Osteocyte (in vitro differentiated cells): ENCODE measurements at regions not wholly inside any gene's neighbourhood (a gene's known extent, or its start where the extent isn't known, plus 50 kb on each side); places are given as distances from the start of the nearest gene placed in this dataset.
A peak's percentile ranks its signal among the peaks of the same experiment; 100 is the strongest.

Source experiments
- DNase-seq: peaks from one replicate; pipeline ENCODE4 v3.0.0; 2021; ENCODE audit warnings: mixed read lengths; ENCODE audit not compliant: unreplicated experiment; ENCODE audit errors: extremely low spot score
- H3K27ac Mint-ChIP-seq: one replicate; pipeline ENCODE4 v1.8.0; 2021; ENCODE audit warnings: mild to moderate bottlenecking, mixed read lengths; ENCODE audit not compliant: unreplicated experiment
- H3K27me3 Mint-ChIP-seq: one replicate; pipeline ENCODE4 v1.8.0; 2021; ENCODE audit warnings: mixed read lengths; ENCODE audit not compliant: unreplicated experiment
- H3K36me3 Mint-ChIP-seq: one replicate; pipeline ENCODE4 v1.8.0; 2021; ENCODE audit warnings: mixed read lengths; ENCODE audit not compliant: unreplicated experiment
- H3K4me1 Mint-ChIP-seq: one replicate; pipeline ENCODE4 v1.8.0; 2021; ENCODE audit warnings: mixed read lengths; ENCODE audit not compliant: unreplicated experiment
- H3K4me3 Mint-ChIP-seq: one replicate; pipeline ENCODE4 v1.8.0; 2021; ENCODE audit warnings: mild to moderate bottlenecking, moderate library complexity, mixed read lengths; ENCODE audit not compliant: unreplicated experiment
- H3K9me3 Mint-ChIP-seq: one replicate; pipeline ENCODE4 v1.8.0; 2021; ENCODE audit warnings: mixed read lengths; ENCODE audit not compliant: unreplicated experiment
- TF ChIP-seq, protein P1 (sequence below): fragments of 200-600 bp; sonication (generic); IDR thresholded peaks from 2 replicates; pipeline ENCODE4 v1.5.0; 2021; ENCODE audit warnings: antibody characterized with exemption, mild to moderate bottlenecking, moderate library complexity

GRCh38 chr13:26977541-26977940, 194.1 kb downstream of the USP12 start:
- H3K27me3 Mint-ChIP-seq, result peaks cover 48% of the 10 kb centered on the region
- no peaks in the 10 kb centered on the region for H3K36me3 Mint-ChIP-seq
- no peaks in the 10 kb centered on the region for H3K9me3 Mint-ChIP-seq
- TF ChIP-seq, protein P1, sequence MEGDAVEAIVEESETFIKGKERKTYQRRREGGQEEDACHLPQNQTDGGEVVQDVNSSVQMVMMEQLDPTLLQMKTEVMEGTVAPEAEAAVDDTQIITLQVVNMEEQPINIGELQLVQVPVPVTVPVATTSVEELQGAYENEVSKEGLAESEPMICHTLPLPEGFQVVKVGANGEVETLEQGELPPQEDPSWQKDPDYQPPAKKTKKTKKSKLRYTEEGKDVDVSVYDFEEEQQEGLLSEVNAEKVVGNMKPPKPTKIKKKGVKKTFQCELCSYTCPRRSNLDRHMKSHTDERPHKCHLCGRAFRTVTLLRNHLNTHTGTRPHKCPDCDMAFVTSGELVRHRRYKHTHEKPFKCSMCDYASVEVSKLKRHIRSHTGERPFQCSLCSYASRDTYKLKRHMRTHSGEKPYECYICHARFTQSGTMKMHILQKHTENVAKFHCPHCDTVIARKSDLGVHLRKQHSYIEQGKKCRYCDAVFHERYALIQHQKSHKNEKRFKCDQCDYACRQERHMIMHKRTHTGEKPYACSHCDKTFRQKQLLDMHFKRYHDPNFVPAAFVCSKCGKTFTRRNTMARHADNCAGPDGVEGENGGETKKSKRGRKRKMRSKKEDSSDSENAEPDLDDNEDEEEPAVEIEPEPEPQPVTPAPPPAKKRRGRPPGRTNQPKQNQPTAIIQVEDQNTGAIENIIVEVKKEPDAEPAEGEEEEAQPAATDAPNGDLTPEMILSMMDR, result no peak
- no peak for DNase-seq
- H3K4me1 Mint-ChIP-seq, result no peaks in the 10 kb centered on the region
- H3K4me3 Mint-ChIP-seq, result no peak overlapping the region
- H3K27ac Mint-ChIP-seq, result no peak overlapping the region

DNA sequence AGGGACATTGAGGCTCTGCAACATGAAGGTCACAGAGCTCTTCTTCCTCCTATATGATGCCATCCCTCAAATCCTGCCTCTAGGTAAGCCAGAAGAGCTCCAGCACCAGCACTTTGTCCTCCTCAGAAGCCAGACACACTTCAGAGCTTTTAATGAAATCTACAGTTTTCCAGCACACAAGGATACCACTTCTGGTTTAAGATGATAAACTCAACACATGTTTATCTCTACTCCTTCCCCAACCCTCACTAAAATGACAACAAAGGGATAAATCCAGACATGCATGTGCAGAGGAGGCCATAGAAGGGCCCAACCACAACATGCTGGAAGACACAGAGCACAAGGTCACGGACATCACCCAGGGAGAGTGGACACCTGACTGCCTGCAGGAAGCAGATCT, 195.3 kb downstream of the USP12 start:
- Mint-ChIP-seq H3K4me1 (no peaks in the 10 kb centered on the region), H3K27me3 (peaks cover 48% of the 10 kb centered on the region), H3K9me3 (no peaks in the 10 kb centered on the region), H3K27ac (no peak overlapping the region), H3K36me3 (no peaks in the 10 kb centered on the region), H3K4me3 (no peak overlapping the region)
- TF ChIP-seq, protein P1, result no peak
- DNase-seq, result no peak

DNA sequence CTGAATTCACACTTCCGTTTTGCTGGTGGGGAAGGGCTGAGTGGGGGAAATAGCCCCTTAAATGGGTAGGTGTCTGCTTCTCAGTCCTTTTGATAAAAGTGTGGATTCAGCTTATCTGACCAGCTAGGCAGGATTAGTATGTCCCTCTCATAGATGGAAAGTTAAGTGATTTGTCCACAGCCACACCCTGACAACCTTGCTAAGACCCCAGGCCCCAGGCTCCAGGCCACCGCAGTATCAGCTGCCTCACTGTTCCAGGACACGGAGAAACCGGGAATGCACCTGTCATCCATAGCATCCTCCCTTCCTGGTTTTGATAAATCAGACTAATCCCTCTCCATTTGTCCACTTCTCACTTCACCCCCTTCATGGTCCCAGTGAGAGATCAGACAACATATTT, 197.7 kb downstream of the USP12 start:
- H3K27me3 Mint-ChIP-seq, result peaks cover 35% of the 10 kb centered on the region
- H3K27ac Mint-ChIP-seq, result no peak overlapping the region
- H3K4me3 Mint-ChIP-seq, result no peak overlapping the region
- H3K9me3 Mint-ChIP-seq, result no peaks in the 10 kb centered on the region
- H3K4me1 Mint-ChIP-seq, result no peaks in the 10 kb centered on the region
- no peak for DNase-seq
- TF ChIP-seq, protein P1, result no peak
- H3K36me3 Mint-ChIP-seq, result no peaks in the 10 kb centered on the region

DNA sequence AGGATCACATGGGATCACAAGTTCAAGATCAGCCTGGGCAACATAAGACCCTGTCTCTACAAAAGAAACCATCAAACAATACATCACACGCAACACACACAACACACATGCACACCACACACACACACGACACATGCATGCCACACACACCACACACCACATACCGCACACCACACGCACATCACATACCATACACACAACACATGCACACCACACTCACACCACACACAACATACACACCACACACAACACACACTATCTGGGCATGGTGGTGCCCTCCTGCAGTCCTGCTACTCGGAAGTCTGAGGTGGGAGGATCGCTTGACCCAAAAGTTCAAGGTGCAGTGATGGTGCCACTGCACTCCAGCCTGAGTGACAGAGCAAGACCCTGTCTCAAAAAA, 198.3 kb downstream of the USP12 start:
- peaks cover 29% of the 10 kb centered on the region for H3K27me3 Mint-ChIP-seq
- no peak for DNase-seq
- no peak overlapping the region for H3K27ac Mint-ChIP-seq
- H3K36me3 Mint-ChIP-seq, result no peaks in the 10 kb centered on the region
- H3K9me3 Mint-ChIP-seq, result no peaks in the 10 kb centered on the region
- no peak overlapping the region for H3K4me3 Mint-ChIP-seq
- TF ChIP-seq, protein P1, result no peak
- H3K4me1 Mint-ChIP-seq, result no peaks in the 10 kb centered on the region

DNA sequence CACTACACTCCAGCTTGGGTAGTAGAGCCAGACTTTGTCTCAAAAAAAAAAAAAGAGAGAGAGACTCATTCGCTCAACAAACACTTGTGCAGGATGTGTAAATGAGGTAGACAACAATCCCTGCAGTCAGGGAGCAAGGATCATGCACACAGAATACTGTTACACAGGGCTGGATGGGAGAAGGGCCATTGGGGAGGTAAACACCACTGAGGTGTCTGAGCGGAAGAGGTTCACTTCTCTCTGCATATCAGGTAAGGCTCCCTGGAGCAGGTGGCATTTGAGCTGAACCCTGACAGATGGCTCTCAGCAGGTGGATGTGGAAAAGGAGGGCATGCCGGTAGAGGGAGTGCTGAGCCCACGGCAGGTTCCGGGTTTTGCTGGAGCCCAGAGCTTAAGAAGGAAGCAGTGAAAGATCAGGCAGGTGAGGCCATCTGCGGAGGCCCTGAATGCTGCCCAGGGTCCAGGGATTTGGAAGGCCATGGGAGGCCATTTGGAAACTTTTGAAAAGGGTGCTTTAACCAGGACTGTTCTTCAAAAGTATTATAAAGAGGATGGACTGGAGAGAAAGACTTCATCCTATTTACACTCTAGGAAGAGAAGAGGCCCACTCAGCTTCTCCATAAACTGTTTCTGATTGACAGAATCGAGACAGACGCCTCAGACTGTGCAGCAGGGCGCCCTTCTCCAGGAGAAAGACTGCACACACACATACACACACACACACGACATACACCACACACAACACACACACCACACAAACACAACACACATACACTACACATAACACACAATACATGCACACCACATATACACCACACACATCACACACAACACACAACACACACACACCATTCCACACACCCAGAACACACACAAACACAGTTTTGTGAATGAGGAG, 199.4 kb downstream of the USP12 start:
- Mint-ChIP-seq H3K9me3 (no peaks in the 10 kb centered on the region), H3K36me3 (no peaks in the 10 kb centered on the region), H3K4me3 (no peak overlapping the region), H3K27ac (no peak overlapping the region), H3K27me3 (peaks cover 28% of the 10 kb centered on the region), H3K4me1 (no peaks in the 10 kb centered on the region)
- TF ChIP-seq, protein P1, result peak; percentile 42
- DNase-seq, result no peak
